CD4-positive, CD25-positive, alpha-beta regulatory T cell (primary cell): ENCODE measurements at regions not wholly inside any gene's neighbourhood (a gene's known extent, or its start where the extent isn't known, plus 50 kb on each side); places are given as distances from the start of the nearest gene placed in this dataset.

Source experiments
- ATAC-seq, 2 donors: fragments of 150-1000 bp; cut with Tn5 transposase; one replicate each; pipeline ENCODE4 v1.10.0; 2021; ENCODE audit warnings: low read depth in 2 of 2, moderate number of reproducible peaks in 2 of 2, moderate library complexity in 1 of 2
- DNase-seq, 3 donors: peaks; one replicate each; pipeline versions ENCODE4 v3.0.0 to v3.0.0-alpha.2; 2012 to 2022; ENCODE audit warnings: mixed read lengths in 1 of 3
- H3K27ac ChIP-seq: one replicate; pipeline ENCODE4 v1.7.0; 2013; ENCODE audit warnings: mild to moderate bottlenecking, low read length; ENCODE audit not compliant: insufficient read depth, poor library complexity, severe bottlenecking
- H3K27me3 ChIP-seq: one replicate; pipeline ENCODE4 v1.7.0; 2013; ENCODE audit warnings: low read length; ENCODE audit not compliant: control insufficient read depth, insufficient read depth
- H3K36me3 ChIP-seq: one replicate; pipeline ENCODE4 v1.7.0; 2013; ENCODE audit warnings: mild to moderate bottlenecking, low read length, moderate library complexity; ENCODE audit not compliant: control insufficient read depth, insufficient read depth
- H3K4me1 ChIP-seq: 2 replicates; pipeline ENCODE4 v1.7.0; 2013; ENCODE audit warnings: mild to moderate bottlenecking, low read length; ENCODE audit not compliant: insufficient read depth, control insufficient read depth, poor library complexity, severe bottlenecking
- H3K4me3 ChIP-seq: one replicate; pipeline ENCODE4 v1.7.0; 2013; ENCODE audit warnings: low read depth, mild to moderate bottlenecking, low read length, moderate library complexity
- H3K9me3 ChIP-seq, 2 experiments: 1 replicate in 1 of 2; 2 replicates in 1 of 2; pipeline ENCODE4 v1.7.0; 2013; ENCODE audit warnings: low read length in 2 of 2, mild to moderate bottlenecking in 1 of 2, moderate library complexity in 1 of 2; ENCODE audit not compliant: control insufficient read depth in 2 of 2
- H3K27ac Mint-ChIP-seq, 3 donors: one replicate each; pipeline ENCODE4 v1.8.0; 2020 to 2022; ENCODE audit warnings: mild to moderate bottlenecking in 3 of 3, mixed read lengths in 3 of 3, moderate library complexity in 2 of 3
- H3K27me3 Mint-ChIP-seq: one replicate; pipeline ENCODE4 v1.8.0; 2022; ENCODE audit warnings: mild to moderate bottlenecking, mixed read lengths
- H3K36me3 Mint-ChIP-seq: one replicate; pipeline ENCODE4 v1.8.0; 2020; ENCODE audit warnings: mixed read lengths
- H3K4me1 Mint-ChIP-seq, 4 donors: one replicate each; pipeline ENCODE4 v1.8.0; 2020 to 2022; ENCODE audit warnings: mixed read lengths in 4 of 4, mild to moderate bottlenecking in 1 of 4
- H3K4me3 Mint-ChIP-seq, 4 donors: one replicate each; pipeline ENCODE4 v1.8.0; 2020 to 2022; ENCODE audit warnings: mild to moderate bottlenecking in 4 of 4, mixed read lengths in 4 of 4, moderate library complexity in 3 of 4
- H3K9me3 Mint-ChIP-seq, 7 donors: one replicate each; pipeline ENCODE4 v1.8.0; 2020 to 2022; ENCODE audit warnings: mixed read lengths in 7 of 7, mild to moderate bottlenecking in 3 of 7, moderate library complexity in 2 of 7

DNA sequence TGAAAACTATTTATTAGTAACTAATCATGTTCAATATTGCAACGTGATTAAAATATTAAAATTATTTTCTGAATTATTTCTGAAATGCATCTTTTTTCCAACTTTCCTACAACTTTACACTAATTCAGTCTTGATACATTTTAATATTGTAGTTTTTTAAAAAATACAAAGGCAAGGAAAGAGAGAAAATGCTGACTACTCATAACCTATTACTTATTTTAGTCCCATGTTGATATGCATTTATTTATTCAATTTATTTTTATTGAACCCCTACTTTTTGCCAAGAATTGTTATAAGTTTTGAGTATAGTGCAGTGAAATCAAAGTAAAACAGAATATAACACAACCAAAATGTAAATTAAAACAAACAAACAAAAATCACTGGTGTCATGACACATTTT lies 978.2 kb downstream of the CDH9 start:
- no peak overlapping the region for H3K4me3 ChIP-seq
- ATAC-seq = no peak
- H3K27ac Mint-ChIP-seq = no peak overlapping the region
- H3K27me3 Mint-ChIP-seq = no peaks in the 10 kb centered on the region
- H3K4me1 Mint-ChIP-seq = no peaks in the 10 kb centered on the region
- H3K9me3 Mint-ChIP-seq = peaks cover 0 to 32% (median 12%) of the 10 kb centered on the region in 7 donors
- no peaks in the 10 kb centered on the region for H3K36me3 ChIP-seq
- H3K4me1 ChIP-seq = no peaks in the 10 kb centered on the region
- H3K9me3 ChIP-seq = peaks cover 0 to 12% of the 10 kb centered on the region in 2 experiments
- DNase-seq = no peak
- H3K36me3 Mint-ChIP-seq = no peaks in the 10 kb centered on the region
- H3K27ac ChIP-seq = no peak overlapping the region
- no peaks in the 10 kb centered on the region for H3K27me3 ChIP-seq
- H3K4me3 Mint-ChIP-seq = no peak overlapping the region

GRCh38 chr5:26054594-26054993 lies 983.8 kb downstream of the CDH9 start:
- Histone ChIP-seq H3K36me3 (no peaks in the 10 kb centered on the region), H3K27me3 (no peaks in the 10 kb centered on the region), H3K9me3 (peaks cover 3 to 12% of the 10 kb centered on the region in 2 experiments), H3K27ac (no peak overlapping the region), H3K4me3 (no peak overlapping the region), H3K4me1 (no peaks in the 10 kb centered on the region)
- ATAC-seq = no peak
- H3K4me3 Mint-ChIP-seq = no peak overlapping the region
- H3K27ac Mint-ChIP-seq = no peak overlapping the region
- no peaks in the 10 kb centered on the region for H3K36me3 Mint-ChIP-seq
- no peaks in the 10 kb centered on the region for H3K4me1 Mint-ChIP-seq
- DNase-seq = no peak
- H3K27me3 Mint-ChIP-seq = no peaks in the 10 kb centered on the region
- H3K9me3 Mint-ChIP-seq = peaks cover 0 to 29% (median 11%) of the 10 kb centered on the region in 7 donors

GRCh38 chr5:26034813-26035212 lies 1003.6 kb downstream of the CDH9 start:
- Histone ChIP-seq H3K4me1 (no peaks in the 10 kb centered on the region), H3K27me3 (no peaks in the 10 kb centered on the region), H3K4me3 (no peak overlapping the region), H3K9me3 (peaks cover 7 to 10% of the 10 kb centered on the region in 2 experiments), H3K27ac (no peak overlapping the region), H3K36me3 (no peaks in the 10 kb centered on the region)
- Mint-ChIP-seq H3K4me1 (no peaks in the 10 kb centered on the region), H3K27me3 (no peaks in the 10 kb centered on the region), H3K4me3 (no peak overlapping the region), H3K9me3 (peaks cover 0 to 26% (median 9%) of the 10 kb centered on the region in 7 donors), H3K36me3 (no peaks in the 10 kb centered on the region), H3K27ac (no peak overlapping the region)
- ATAC-seq (no peak), DNase-seq (no peak)

DNA sequence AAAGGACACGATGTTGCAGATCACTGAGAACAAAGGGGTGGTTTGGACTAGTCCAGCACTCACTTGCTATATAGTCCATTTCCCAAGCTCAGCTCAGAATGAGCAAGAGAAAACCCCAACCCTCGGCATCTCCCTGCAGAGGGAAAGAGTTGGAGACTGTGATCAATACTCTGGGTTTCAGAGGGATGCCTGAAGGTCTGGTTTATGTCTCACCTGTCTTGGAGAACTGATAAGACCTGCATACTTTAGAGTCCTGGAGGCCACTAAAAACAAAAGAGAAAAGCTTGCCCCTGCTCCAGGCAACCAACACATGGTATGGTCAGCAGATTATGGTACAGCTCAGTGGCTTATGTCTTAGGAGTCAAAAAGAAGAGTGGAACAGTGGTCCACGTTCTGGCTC lies 1006.9 kb downstream of the CDH9 start:
- Histone ChIP-seq H3K4me3 (no peak overlapping the region), H3K27ac (no peak overlapping the region), H3K27me3 (no peaks in the 10 kb centered on the region), H3K4me1 (no peaks in the 10 kb centered on the region), H3K36me3 (no peaks in the 10 kb centered on the region), H3K9me3 (peaks cover 4 to 10% of the 10 kb centered on the region in 2 experiments)
- Mint-ChIP-seq H3K36me3 (no peaks in the 10 kb centered on the region), H3K4me1 (no peaks in the 10 kb centered on the region), H3K27me3 (no peaks in the 10 kb centered on the region), H3K27ac (no peak overlapping the region), H3K4me3 (no peak overlapping the region), H3K9me3 (peaks cover 0 to 17% (median 5%) of the 10 kb centered on the region in 7 donors)
- DNase-seq (no peak), ATAC-seq (no peak)

- Histone ChIP-seq H3K4me1 (no peaks in the 10 kb centered on the region), H3K4me3 (no peak overlapping the region), H3K9me3 (peaks cover 2 to 4% of the 10 kb centered on the region in 2 experiments), H3K36me3 (no peaks in the 10 kb centered on the region), H3K27me3 (no peaks in the 10 kb centered on the region), H3K27ac (no peak overlapping the region)
- no peak for DNase-seq
- ATAC-seq = no peak
- Mint-ChIP-seq H3K4me3 (no peak overlapping the region), H3K4me1 (peaks cover 0 to 2% (median 0%) of the 10 kb centered on the region in 4 donors), H3K27ac (no peak overlapping the region), H3K9me3 (peaks cover 0 to 32% (median 7%) of the 10 kb centered on the region in 7 donors), H3K36me3 (no peaks in the 10 kb centered on the region), H3K27me3 (no peaks in the 10 kb centered on the region)
Measured at GRCh38 chr5:26026044-26026443, 1012.3 kb downstream of the CDH9 start.

- Mint-ChIP-seq H3K27ac (no peak overlapping the region), H3K36me3 (no peaks in the 10 kb centered on the region), H3K27me3 (no peaks in the 10 kb centered on the region), H3K9me3 (peaks cover 0 to 32% (median 8%) of the 10 kb centered on the region in 7 donors), H3K4me1 (peaks cover 0 to 4% (median 0%) of the 10 kb centered on the region in 4 donors), H3K4me3 (no peak overlapping the region)
- DNase-seq (no peak), ATAC-seq (no peak)
- Histone ChIP-seq H3K27ac (no peak overlapping the region), H3K4me3 (no peak overlapping the region), H3K4me1 (no peaks in the 10 kb centered on the region), H3K36me3 (no peaks in the 10 kb centered on the region), H3K27me3 (no peaks in the 10 kb centered on the region), H3K9me3 (no peaks in the 10 kb centered on the region)
Measured at GRCh38 chr5:26024774-26025173, 1013.6 kb downstream of the CDH9 start.

- peaks cover 0 to 4% (median 0%) of the 10 kb centered on the region in 4 donors for H3K4me1 Mint-ChIP-seq
- ATAC-seq (no peak), DNase-seq (no peak)
- H3K27me3 ChIP-seq = no peaks in the 10 kb centered on the region
- H3K27ac Mint-ChIP-seq = no peak overlapping the region
- H3K36me3 ChIP-seq = no peaks in the 10 kb centered on the region
- H3K4me3 Mint-ChIP-seq = no peak overlapping the region
- no peaks in the 10 kb centered on the region for H3K36me3 Mint-ChIP-seq
- peaks cover 0 to 34% (median 8%) of the 10 kb centered on the region in 7 donors for H3K9me3 Mint-ChIP-seq
- no peaks in the 10 kb centered on the region for H3K9me3 ChIP-seq
- no peak overlapping the region for H3K4me3 ChIP-seq
- H3K27me3 Mint-ChIP-seq = no peaks in the 10 kb centered on the region
- H3K4me1 ChIP-seq = no peaks in the 10 kb centered on the region
- H3K27ac ChIP-seq = no peak overlapping the region
Measured at GRCh38 chr5:26023361-26023760, 1015.0 kb downstream of the CDH9 start.

DNA sequence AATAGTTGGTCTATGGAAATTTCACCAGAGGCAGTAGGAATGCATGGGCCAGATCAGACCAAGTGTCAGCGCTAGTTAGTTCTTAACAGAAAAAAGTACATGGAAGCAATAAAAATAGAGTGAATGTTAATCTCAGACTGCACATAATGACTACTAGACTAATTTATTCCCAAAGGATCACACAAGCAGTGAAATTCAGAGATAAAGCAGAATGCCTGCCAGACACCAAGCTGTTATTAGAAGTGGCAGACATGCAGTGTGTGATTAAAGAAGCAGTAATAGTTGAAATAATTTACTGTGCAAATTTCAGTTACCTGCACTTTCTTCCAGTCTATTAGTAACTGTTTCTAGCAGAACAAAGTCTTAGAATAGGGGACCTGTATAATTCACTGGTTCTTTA lies 1024.2 kb downstream of the CDH9 start:
- Mint-ChIP-seq H3K4me1 (no peaks in the 10 kb centered on the region), H3K9me3 (peaks cover 1 to 40% (median 6%) of the 10 kb centered on the region in 7 donors), H3K27me3 (no peaks in the 10 kb centered on the region), H3K36me3 (no peaks in the 10 kb centered on the region), H3K27ac (no peak overlapping the region), H3K4me3 (no peak overlapping the region)
- Histone ChIP-seq H3K27ac (no peak overlapping the region), H3K9me3 (peaks cover 4 to 13% of the 10 kb centered on the region in 2 experiments), H3K4me3 (no peak overlapping the region), H3K36me3 (no peaks in the 10 kb centered on the region), H3K4me1 (no peaks in the 10 kb centered on the region), H3K27me3 (no peaks in the 10 kb centered on the region)
- ATAC-seq = no peak
- no peak for DNase-seq
